Right ventricle myocardium superior (tissue), 1 donor: ENCODE measurements at regions not wholly inside any gene's neighbourhood (a gene's known extent, or its start where the extent isn't known, plus 50 kb on each side); places are given as distances from the start of the nearest gene placed in this dataset.

Source experiments
- ATAC-seq: fragments of 200-7000 bp; cut with Tn5 transposase; one replicate; pipeline ENCODE4 v1.9.1; 2020; ENCODE audit warnings: mild to moderate bottlenecking; ENCODE audit not compliant: poor library complexity
- DNase-seq: peaks from one replicate; pipeline ENCODE4 v3.0.0-alpha.2; 2020
- intact Hi-C: fragments of 100-400 bp; cut with DNase I; formaldehyde crosslinking; loops from one replicate; pipeline ENCODE4 v1.11.2; 2022
- donor health status: DM: no; HTN: yes; CAD: no; lungs with severe emphysema.

DNA sequence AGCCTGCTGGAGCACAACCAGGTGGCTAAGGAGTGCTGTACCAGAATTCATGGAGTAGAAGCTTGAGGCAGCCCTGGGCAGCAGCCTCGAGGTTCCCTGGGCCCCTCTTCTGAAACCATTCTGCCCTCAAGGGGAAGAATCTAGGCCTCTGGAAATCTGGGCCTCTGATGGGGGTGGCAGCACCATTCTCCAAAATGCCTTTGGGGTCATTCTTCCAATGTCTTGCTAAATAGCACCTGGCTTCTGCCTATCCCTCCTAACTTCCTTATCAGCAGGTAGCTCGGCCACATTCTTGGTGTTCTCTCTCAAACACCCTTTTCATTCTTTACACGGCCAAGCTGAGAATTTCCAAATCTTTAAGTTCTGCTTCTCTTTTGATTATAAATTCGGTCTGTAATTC, 473.6 kb downstream of the BCOR start:
- no peak for ATAC-seq
- no peak for DNase-seq
- intact Hi-C loops = no loop called here

- DNase-seq = no peak
- no peak for ATAC-seq
- intact Hi-C loops = no loop called here
These were observed 471.9 kb downstream of the BCOR start for GRCh38 chrX:39625810-39626209.

- no peak for ATAC-seq
- intact Hi-C loops = no loop called here
- no peak for DNase-seq
These were observed 471.0 kb downstream of the BCOR start for GRCh38 chrX:39626749-39627148.

DNA sequence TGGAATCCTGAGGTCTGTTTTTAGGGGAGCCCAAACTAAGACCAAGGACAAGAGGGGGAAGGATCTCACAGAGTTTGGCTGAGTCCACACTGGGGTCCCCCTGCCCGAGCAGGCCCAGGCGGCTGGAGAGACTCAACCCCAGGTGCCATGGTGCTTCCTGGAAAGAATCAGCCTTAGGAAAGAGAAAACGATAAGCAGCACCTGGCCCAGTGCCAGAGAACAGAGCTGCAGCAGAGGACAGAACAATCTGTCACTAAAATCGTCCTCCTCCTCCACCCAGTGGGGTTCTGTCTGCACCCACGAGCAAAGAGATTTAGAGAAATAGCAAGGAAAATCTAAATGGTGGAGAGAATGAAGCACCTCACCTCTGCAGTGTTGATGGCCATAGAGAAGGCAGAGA, 470.5 kb downstream of the BCOR start:
- ATAC-seq (no peak), DNase-seq (no peak)
- intact Hi-C loops = no loop called here

- ATAC-seq (no peak), DNase-seq (no peak)
- intact Hi-C loops = no loop called here
These were observed 468.8 kb downstream of the BCOR start for GRCh38 chrX:39629001-39629400.

- intact Hi-C loops = no loop called here
- no peak for DNase-seq
- ATAC-seq = no peak
These were observed 467.4 kb downstream of the BCOR start for GRCh38 chrX:39630344-39630743.

DNA sequence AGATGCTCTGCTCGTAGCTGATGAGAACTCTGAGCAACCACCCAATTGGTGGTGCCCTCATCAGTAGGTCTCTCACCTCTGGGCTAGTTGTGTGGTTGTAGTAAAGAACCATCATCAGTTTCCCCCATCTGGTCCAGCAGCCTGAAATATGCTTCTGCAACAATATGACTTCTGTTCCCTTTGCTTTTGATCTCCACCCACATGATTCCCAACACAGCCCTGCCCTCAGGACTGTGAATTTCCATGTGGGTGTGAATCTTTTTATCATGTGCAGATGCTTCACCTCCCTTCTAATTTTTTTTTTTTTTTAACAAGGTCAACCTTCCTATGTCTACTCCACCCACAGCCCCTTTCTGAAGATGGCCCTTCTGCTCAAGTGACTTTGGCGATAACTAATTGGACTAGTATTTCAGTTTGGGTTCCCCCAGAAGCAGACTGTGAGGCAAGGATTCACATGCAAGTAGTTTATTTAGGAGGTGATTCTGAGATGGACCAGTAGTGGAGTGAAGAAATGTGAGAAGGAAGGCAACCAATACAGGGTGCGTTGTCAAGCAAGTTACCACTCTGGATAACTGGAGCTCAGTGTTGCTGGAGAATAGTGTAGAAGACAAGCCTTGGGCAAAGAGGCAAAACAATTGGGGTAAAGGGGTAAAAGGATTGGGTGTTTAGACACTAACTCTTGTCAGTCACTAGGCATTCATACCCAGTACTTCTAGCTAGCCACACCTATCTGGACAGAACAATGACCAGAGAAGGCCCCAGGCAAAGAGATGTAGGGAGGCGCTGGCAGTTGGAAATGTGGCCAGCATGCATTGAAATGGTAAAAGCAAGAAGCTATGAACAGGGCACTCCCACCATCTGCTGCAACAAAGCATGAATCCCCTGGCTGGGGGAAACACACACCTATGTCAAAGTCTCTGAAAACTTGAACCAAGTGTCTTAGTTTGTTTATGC, 466.2 kb downstream of the BCOR start:
- no peak for DNase-seq
- intact Hi-C loops = no loop called here
- ATAC-seq = no peak

- intact Hi-C loops = no loop called here
- ATAC-seq = no peak
These were observed 464.5 kb downstream of the BCOR start for GRCh38 chrX:39633293-39633692.

DNA sequence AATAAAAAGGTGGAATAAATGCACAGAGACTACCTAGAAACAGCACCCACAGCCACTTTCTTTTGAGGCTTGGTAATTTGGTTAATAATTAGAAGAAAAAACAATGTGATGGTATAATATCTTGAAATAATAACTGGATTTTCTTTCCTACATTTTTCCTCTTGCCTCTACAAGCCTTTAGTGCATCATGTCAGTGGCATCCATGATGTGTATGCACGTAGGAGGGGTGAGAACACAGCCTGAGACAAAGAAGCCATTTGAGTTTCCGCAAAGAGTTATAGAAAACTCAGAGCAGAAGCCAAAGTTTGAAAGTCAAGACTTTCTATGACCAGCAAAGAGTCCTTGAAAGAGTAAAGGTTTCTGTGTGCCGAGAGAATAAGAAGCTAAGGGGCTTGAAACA, 461.3 kb downstream of the BCOR start:
- intact Hi-C loops = no loop called here
- no peak for DNase-seq
- ATAC-seq = no peak

More at GRCh38 chrX:39633293-39633692, 464.5 kb downstream of the BCOR start:
- no peak for DNase-seq

- ATAC-seq (no peak), DNase-seq (no peak)
- intact Hi-C loops = no loop called here
These were observed 459.2 kb downstream of the BCOR start for GRCh38 chrX:39638526-39638925.

- intact Hi-C loops = no loop called here
- DNase-seq (no peak), ATAC-seq (no peak)
These were observed 457.9 kb downstream of the BCOR start for GRCh38 chrX:39639871-39640270.

DNA sequence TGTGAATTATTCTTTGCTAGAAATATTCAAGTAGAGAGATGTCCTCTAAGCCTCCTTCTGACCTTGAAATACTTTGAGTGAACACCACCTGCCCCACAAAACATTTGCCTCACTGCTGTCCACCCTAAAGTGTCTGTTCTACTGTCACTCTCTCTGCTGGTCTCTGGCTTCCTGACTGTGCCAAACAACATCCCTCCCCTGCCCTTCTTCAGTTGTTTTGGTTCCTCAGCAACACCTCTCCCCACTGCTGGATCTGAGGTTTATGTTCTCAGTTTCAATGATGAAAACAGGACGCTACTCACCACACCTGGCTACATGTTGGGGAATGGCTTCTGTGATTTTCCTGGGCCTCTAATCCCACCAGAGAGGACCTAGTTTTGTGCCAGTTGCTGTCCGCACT, 456.9 kb downstream of the BCOR start:
- ATAC-seq = no peak
- DNase-seq = no peak
- intact Hi-C loops = no loop called here

DNA sequence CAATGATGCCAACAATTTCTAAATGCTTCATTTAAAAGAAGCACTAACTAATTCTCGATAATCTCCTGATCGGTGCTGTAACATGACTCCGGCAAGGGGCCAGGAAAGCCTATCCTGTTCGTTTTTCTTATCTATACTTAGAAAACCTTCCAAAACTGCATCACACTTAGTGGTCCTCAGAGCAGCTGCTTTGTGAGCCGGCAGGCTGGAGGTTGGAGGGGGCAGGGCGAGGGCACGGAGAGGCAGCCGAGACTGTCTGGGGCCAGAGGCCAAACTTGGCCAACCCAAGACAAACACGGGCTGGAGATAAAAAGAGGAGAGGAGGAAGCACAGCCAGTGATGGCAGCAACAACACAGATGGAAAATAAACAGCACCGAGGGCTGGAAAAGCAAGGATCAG, 455.7 kb downstream of the BCOR start:
- ATAC-seq = peak; percentile 36
- intact Hi-C loops = no loop called here
- peak; percentile 38 for DNase-seq

DNA sequence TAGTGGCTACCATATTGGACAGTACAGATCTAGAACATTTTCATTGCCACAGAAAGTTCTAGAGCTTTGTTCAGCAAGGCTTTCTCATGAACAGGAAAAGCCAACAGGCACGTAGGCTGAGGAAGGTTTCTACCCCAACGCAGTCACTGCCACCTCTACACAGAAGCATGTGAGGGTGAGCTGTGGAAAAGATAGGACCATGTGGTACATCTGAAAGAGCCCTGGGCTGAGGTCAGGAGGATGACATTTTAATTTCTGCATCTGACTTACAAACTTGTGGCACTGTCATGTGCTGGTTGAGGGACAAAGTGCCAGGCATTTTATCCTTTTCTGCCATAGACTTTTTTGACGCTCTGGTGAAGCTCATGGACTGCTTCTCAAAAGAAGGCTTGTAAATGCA, 454.2 kb downstream of the BCOR start:
- DNase-seq (no peak), ATAC-seq (no peak)
- intact Hi-C loops = no loop called here

- DNase-seq (peak; percentile 76), ATAC-seq (peak; percentile 79)
- intact Hi-C loops = no loop called here
These were observed 452.4 kb downstream of the BCOR start for GRCh38 chrX:39645178-39645895.

DNA sequence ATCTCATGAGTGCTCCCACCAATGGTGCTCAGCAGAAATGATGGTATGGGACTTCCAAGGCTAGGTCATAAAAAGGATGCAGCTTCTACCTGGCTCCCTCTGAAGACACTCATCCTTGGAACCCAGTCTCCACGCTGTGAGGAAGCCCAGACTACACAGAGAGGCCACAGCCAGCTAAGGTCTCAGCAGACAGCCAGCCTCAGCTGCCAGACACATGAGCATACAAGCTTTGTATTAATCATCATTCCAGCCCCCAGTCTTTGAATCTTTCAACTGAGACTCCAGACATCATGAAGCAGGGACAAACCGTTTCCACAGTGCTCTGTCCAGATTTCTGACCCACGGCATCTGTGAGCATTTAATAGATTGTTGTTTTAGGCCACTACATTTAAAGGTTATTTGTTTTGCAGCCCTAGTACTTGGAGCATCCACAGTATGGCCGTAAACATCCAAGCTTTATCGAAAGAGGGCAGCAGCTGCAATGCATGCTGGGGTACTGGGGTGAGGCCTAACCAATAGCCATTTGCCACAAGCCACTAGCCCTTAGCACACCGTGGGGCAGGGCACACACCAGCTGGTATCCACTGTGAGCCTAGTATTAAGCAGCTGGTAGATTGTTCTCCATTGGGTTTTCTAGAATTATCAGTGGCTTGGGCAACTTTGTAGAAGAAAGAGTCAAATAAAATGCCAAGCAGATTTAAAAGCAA, 449.1 kb downstream of the BCOR start:
- ATAC-seq = no peak
- intact Hi-C loops = no loop called here
- DNase-seq = no peak

GRCh38 chrX:39650768-39651347, 446.9 kb downstream of the BCOR start:
- peak; percentile 40 for DNase-seq
- intact Hi-C loops = no loop called here
- no peak for ATAC-seq

GRCh38 chrX:39652336-39652735, 445.4 kb downstream of the BCOR start:
- no peak for ATAC-seq
- no peak for DNase-seq
- intact Hi-C loops = no loop called here

DNA sequence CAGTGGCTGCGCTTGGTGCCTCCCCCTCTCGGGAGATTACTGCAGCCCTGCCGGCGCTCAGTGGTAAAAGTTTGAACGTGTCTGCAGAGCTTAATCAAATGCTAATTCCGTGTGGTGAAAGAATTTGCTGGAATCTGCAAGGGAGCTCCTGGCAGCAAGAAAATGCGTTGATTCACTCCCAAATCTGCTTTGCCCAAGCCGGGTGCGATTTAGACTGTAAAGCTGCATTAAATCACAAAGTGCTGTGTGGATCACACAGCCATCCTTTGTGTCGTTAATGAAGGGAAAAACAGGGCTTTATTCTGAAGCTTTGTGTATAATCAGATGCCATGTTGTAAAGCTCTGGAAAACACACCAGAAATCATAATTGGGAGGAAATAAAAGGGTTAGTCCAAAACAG, 444.1 kb downstream of the BCOR start:
- DNase-seq (no peak), ATAC-seq (no peak)
- intact Hi-C loops = no loop called here
